Type B pancreatic cell (in vitro differentiated cells): ENCODE measurements at regions not wholly inside any gene's neighbourhood (a gene's known extent, or its start where the extent isn't known, plus 50 kb on each side); places are given as distances from the start of the nearest gene placed in this dataset.

Source experiments
- DNase-seq: peaks from one replicate; pipeline ENCODE4 v3.0.0; 2021; ENCODE audit warnings: mixed read lengths; ENCODE audit not compliant: unreplicated experiment; ENCODE audit errors: extremely low spot score
- H3K27ac Mint-ChIP-seq: 2 replicates; pipeline ENCODE4 v1.8.0; 2021; ENCODE audit warnings: mild to moderate bottlenecking, mixed read lengths
- H3K27me3 Mint-ChIP-seq: 2 replicates; pipeline ENCODE4 v1.8.0; 2021; ENCODE audit warnings: mixed read lengths
- H3K36me3 Mint-ChIP-seq: 2 replicates; pipeline ENCODE4 v1.8.0; 2021; ENCODE audit warnings: mixed read lengths
- H3K4me1 Mint-ChIP-seq: one replicate; pipeline ENCODE4 v1.8.0; 2021; ENCODE audit warnings: mixed read lengths; ENCODE audit not compliant: unreplicated experiment
- H3K4me3 Mint-ChIP-seq: 2 replicates; pipeline ENCODE4 v1.8.0; 2021; ENCODE audit warnings: mild to moderate bottlenecking, mixed read lengths
- H3K9me3 Mint-ChIP-seq: 2 replicates; pipeline ENCODE4 v1.8.0; 2021; ENCODE audit warnings: mixed read lengths
- CTCF ChIP-seq: fragments of 200-600 bp; sonication (generic); conservative IDR thresholded peaks from 2 replicates; pipeline ENCODE4 v1.5.0; 2021; ENCODE audit warnings: antibody characterized with exemption, mild to moderate bottlenecking

DNA sequence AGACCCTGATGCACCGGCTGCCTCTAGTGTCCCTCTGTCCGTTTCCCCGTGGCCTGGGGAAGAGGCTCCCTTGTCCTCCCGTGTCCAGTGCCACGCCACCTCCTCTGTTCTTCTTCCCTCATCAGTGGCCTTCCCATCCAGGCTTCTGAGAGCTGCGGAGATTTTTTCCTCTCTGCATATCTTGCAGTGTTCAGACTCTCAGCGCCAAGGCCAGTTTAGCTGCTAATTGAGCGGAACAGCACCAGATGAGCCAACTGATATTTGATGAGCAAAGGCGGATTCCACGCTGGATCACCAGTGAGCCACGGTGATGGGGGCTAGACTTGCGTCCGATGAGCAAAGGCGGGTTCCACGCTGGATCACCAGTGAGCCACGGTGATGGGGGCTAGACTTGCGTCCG, 257.6 kb downstream of the FOXL1 start:
- no peak for DNase-seq
- no peaks in the 10 kb centered on the region for H3K36me3 Mint-ChIP-seq
- H3K4me1 Mint-ChIP-seq, result peaks cover 6% of the 10 kb centered on the region
- no peak overlapping the region for H3K27ac Mint-ChIP-seq
- H3K27me3 Mint-ChIP-seq, result peaks cover 30% of the 10 kb centered on the region
- H3K4me3 Mint-ChIP-seq, result no peak overlapping the region
- no peaks in the 10 kb centered on the region for H3K9me3 Mint-ChIP-seq
- no peak for TF ChIP-seq CTCF

GRCh38 chr16:86836503-86837129, 258.3 kb downstream of the FOXL1 start:
- DNase-seq, result no peak
- Mint-ChIP-seq H3K9me3 (no peaks in the 10 kb centered on the region), H3K27ac (no peak overlapping the region), H3K4me1 (peaks cover 6% of the 10 kb centered on the region), H3K27me3 (peaks cover 29% of the 10 kb centered on the region), H3K4me3 (no peak overlapping the region), H3K36me3 (no peaks in the 10 kb centered on the region)
- TF ChIP-seq CTCF, result no peak

GRCh38 chr16:86843812-86844211, 265.5 kb downstream of the FOXL1 start:
- Mint-ChIP-seq H3K36me3 (no peaks in the 10 kb centered on the region), H3K4me1 (peaks cover 6% of the 10 kb centered on the region), H3K27ac (no peak overlapping the region), H3K27me3 (peaks cover 12% of the 10 kb centered on the region), H3K9me3 (no peaks in the 10 kb centered on the region), H3K4me3 (no peak overlapping the region)
- DNase-seq, result no peak
- TF ChIP-seq CTCF, result no peak

- Mint-ChIP-seq H3K36me3 (no peaks in the 10 kb centered on the region), H3K9me3 (no peaks in the 10 kb centered on the region), H3K27ac (no peak overlapping the region), H3K4me1 (peaks cover 6% of the 10 kb centered on the region), H3K27me3 (peaks cover 20% of the 10 kb centered on the region), H3K4me3 (no peak overlapping the region)
- no peak for TF ChIP-seq CTCF
- DNase-seq, result no peak
These were observed 266.3 kb downstream of the FOXL1 start for GRCh38 chr16:86844695-86845094.

- no peaks in the 10 kb centered on the region for H3K36me3 Mint-ChIP-seq
- no peak overlapping the region for H3K27ac Mint-ChIP-seq
- H3K9me3 Mint-ChIP-seq, result no peaks in the 10 kb centered on the region
- no peak for TF ChIP-seq CTCF
- H3K4me1 Mint-ChIP-seq, result peaks cover 10% of the 10 kb centered on the region
- peaks cover 20% of the 10 kb centered on the region for H3K27me3 Mint-ChIP-seq
- no peak for DNase-seq
- no peak overlapping the region for H3K4me3 Mint-ChIP-seq
These were observed 267.8 kb downstream of the FOXL1 start for GRCh38 chr16:86846136-86846535.

- Mint-ChIP-seq H3K9me3 (no peaks in the 10 kb centered on the region), H3K4me1 (peaks cover 12% of the 10 kb centered on the region), H3K4me3 (no peak overlapping the region), H3K27ac (no peak overlapping the region), H3K27me3 (peaks cover 20% of the 10 kb centered on the region), H3K36me3 (no peaks in the 10 kb centered on the region)
- TF ChIP-seq CTCF, result no peak
- DNase-seq, result no peak
These were observed 270.5 kb downstream of the FOXL1 start for GRCh38 chr16:86848821-86849220.
